Mammary epithelial cell (primary cell): ENCODE measurements at regions not wholly inside any gene's neighbourhood (a gene's known extent, or its start where the extent isn't known, plus 50 kb on each side); places are given as distances from the start of the nearest gene placed in this dataset.

Experiments used
- CTCF ChIP-seq, 2 donors: IDR thresholded peaks in 1 of 2; conservative IDR thresholded peaks in 1 of 2; 2 replicates each; pipeline ENCODE4 v1.5.1; 2011 to 2012; ENCODE audit warnings: inconsistent platforms in 2 of 2, low read length in 2 of 2, mild to moderate bottlenecking in 2 of 2, control low read depth in 1 of 2, low read depth in 1 of 2; ENCODE audit not compliant: insufficient read depth in 1 of 2; ENCODE audit errors: extremely low read depth in 1 of 2
- EZH2 ChIP-seq: IDR thresholded peaks from 2 replicates; pipeline ENCODE4 v1.6.1; 2012; ENCODE audit warnings: low read length, inconsistent platforms, borderline replicate concordance

GRCh38 chr3:73259856-73260255 lies 198.4 kb downstream of the EBLN2 start:
- TF ChIP-seq CTCF (conservative IDR thresholded peaks at IDR 0.05 in 1 of 2, IDR thresholded peaks at IDR 0.05 in 1 of 2; ENCODE audit: extremely low read depth in 1 of 2, insufficient read depth in 1 of 2, low read depth in 1 of 2, low read length in 2 of 2): no peak
- no peak for TF ChIP-seq EZH2
